ENCODE measurements at regions not wholly inside any gene's neighbourhood (a gene's known extent, or its start where the extent isn't known, plus 50 kb on each side); places are given as distances from the start of the nearest gene placed in this dataset.

DNA sequence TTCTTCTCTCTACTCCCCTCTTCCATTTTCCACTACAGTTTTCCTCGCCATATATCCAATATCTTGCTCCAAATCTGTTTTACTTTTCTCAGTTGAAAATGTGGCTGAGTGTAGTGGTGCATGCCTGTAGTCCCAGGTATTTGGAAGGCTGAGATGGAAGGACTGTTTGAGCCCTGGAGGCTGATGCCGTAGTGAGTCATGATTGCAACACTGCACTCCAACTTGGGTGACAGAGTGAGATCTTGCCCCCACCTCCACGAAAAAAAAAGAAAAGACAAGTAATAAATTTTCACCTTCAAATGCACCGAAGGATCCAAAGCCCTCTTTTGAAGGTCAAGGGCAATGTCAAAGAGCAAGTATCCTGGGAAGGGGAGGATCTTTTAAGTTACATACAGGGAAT lies 592.3 kb downstream of the TMEM114 start:
- TF ChIP-seq CTCF (IDR thresholded peaks at IDR 0.05), result no peak
- Mint-ChIP-seq H3K27ac (no peak overlapping the region), H3K4me3 (no peak overlapping the region), H3K4me1 (no peaks in the 10 kb centered on the region), H3K36me3 (ENCODE audit: low read depth) (no peaks in the 10 kb centered on the region), H3K27me3 (ENCODE audit: low read depth, poor library complexity) (peaks cover 11% of the 10 kb centered on the region), H3K9me3 (peaks cover 18% of the 10 kb centered on the region)
- DNase-seq, result no peak

DNA sequence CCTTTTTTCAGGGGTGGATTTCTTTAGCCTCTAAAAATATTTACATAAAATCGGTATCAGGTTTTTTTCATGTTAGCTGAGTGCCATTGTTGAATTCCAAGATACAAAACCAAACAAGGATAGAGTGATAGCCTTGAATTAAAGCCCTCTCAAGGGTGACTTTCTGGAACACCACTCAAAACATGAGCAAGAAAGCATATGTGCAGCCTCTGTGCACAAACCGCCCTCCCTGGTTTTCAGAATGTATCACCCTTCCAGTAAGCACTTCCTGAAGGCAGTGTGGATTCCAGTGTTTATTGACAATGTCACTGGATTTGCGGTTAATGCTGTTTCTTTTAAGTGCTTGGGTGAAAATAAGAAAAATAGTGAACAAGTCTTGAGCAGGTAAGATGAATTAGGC lies 597.7 kb downstream of the TMEM114 start:
- Mint-ChIP-seq H3K27ac (no peak overlapping the region), H3K9me3 (no peaks in the 10 kb centered on the region), H3K36me3 (ENCODE audit: low read depth) (no peaks in the 10 kb centered on the region), H3K4me3 (no peak overlapping the region), H3K27me3 (ENCODE audit: low read depth, poor library complexity) (peaks cover 21% of the 10 kb centered on the region), H3K4me1 (peaks cover 6% of the 10 kb centered on the region)
- DNase-seq, result no peak
- TF ChIP-seq CTCF (IDR thresholded peaks at IDR 0.05), result no peak

- no peak for TF ChIP-seq CTCF (IDR thresholded peaks at IDR 0.05)
- Mint-ChIP-seq H3K9me3 (no peaks in the 10 kb centered on the region), H3K36me3 (ENCODE audit: low read depth) (no peaks in the 10 kb centered on the region), H3K27me3 (ENCODE audit: low read depth, poor library complexity) (peaks cover 22% of the 10 kb centered on the region), H3K4me1 (peaks cover 6% of the 10 kb centered on the region), H3K4me3 (no peak overlapping the region), H3K27ac (no peak overlapping the region)
- no peak for DNase-seq
Observed at GRCh38 chr16:7990626-7991260, 599.6 kb downstream of the TMEM114 start.

DNA sequence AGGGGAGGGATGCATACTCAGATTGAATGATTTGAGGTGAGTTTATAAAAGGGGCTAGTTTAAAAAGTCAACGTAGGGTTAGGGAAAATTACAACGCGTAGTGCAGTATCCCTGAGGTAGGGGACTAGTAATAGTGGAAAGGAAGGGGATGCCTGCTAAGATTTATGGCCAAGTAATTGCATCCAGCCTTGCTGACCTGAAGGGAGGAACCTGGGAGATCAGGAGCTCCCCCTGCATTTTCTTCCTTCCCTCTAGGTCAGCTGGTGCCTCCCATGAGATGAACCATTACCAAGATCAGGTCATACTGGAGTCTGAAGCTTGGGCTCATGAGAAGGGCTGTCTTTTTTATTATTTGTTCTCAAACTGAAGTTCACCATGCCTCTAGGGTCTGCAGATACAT lies 606.6 kb downstream of the TMEM114 start:
- H3K9me3 Mint-ChIP-seq, result no peaks in the 10 kb centered on the region
- DNase-seq, result peak; percentile 24
- peaks cover 12% of the 10 kb centered on the region for H3K27me3 Mint-ChIP-seq (ENCODE audit: low read depth, poor library complexity)
- H3K36me3 Mint-ChIP-seq (ENCODE audit: low read depth), result no peaks in the 10 kb centered on the region
- no peak overlapping the region for H3K4me3 Mint-ChIP-seq
- H3K27ac Mint-ChIP-seq, result peak overlapping the region; percentile 64
- peaks cover 38% of the 10 kb centered on the region for H3K4me1 Mint-ChIP-seq
- TF ChIP-seq CTCF (IDR thresholded peaks at IDR 0.05), result no peak

- Mint-ChIP-seq H3K27ac (no peak overlapping the region), H3K4me1 (peaks cover 32% of the 10 kb centered on the region), H3K27me3 (ENCODE audit: low read depth, poor library complexity) (peaks cover 7% of the 10 kb centered on the region), H3K9me3 (no peaks in the 10 kb centered on the region), H3K4me3 (no peak overlapping the region), H3K36me3 (ENCODE audit: low read depth) (no peaks in the 10 kb centered on the region)
- no peak for DNase-seq
- no peak for TF ChIP-seq CTCF (IDR thresholded peaks at IDR 0.05)
Observed at GRCh38 chr16:7980133-7980483, 610.2 kb downstream of the TMEM114 start.

DNA sequence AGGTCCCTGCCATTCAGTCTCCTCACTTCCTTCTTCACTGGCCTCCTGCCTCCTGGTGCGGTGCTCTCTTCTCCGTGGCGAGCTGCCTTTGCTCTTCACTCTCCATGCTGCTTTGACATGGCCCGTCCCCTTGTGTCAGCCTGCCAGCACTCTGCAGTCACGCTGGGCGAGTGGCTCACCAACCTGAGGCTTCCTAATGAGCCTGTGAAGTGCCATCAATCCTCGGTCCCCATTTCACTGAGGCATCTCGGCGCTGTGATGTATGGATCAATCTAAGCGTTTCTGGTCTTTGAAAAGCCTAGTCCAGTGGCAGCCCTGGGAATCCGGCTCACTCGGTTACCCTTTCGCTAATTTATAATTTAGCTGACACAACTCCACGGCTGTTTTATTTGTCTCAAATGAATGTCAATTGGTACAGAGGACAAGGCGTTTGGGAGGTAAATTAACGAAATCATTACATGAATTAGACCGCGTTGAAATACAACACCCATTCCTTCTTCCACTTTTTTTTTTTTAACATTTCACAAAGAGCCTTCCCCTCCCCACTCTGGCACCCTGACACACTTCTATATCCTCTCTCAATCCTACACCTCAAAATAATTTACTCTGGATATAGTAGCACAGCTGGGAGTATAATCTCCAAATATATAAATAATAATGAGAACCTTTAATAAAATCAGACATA lies 610.7 kb downstream of the TMEM114 start:
- H3K36me3 Mint-ChIP-seq (ENCODE audit: low read depth), result no peaks in the 10 kb centered on the region
- peaks cover 30% of the 10 kb centered on the region for H3K4me1 Mint-ChIP-seq
- peak overlapping the region; percentile 78 for H3K27ac Mint-ChIP-seq
- H3K27me3 Mint-ChIP-seq (ENCODE audit: low read depth, poor library complexity), result peaks cover 7% of the 10 kb centered on the region
- peak; percentile 33 for DNase-seq
- TF ChIP-seq CTCF (IDR thresholded peaks at IDR 0.05), result no peak
- H3K4me3 Mint-ChIP-seq, result no peak overlapping the region
- H3K9me3 Mint-ChIP-seq, result no peaks in the 10 kb centered on the region

All from nephron progenitor cell (in vitro differentiated cells).